ENCODE measurements at regions not wholly inside any gene's neighbourhood (a gene's known extent, or its start where the extent isn't known, plus 50 kb on each side); places are given as distances from the start of the nearest gene placed in this dataset.
"Not testable (repeated sequence)": the region's sequence is repeated elsewhere in the genome, so short reads cannot be mapped to it uniquely, and the experiment has no call there.

- peaks cover 37% of the 10 kb centered on the region for H3K9me3 Mint-ChIP-seq
- H3K27ac Mint-ChIP-seq (ENCODE audit: low read depth), result no peak overlapping the region
- H3K27me3 Mint-ChIP-seq, result no peaks in the 10 kb centered on the region
- H3K4me3 Mint-ChIP-seq, result no peak overlapping the region
- no peak for DNase-seq (ENCODE audit: low spot score in 2 of 2)
- ATAC-seq (replicated peaks; ENCODE audit: extremely low read depth, poor library complexity, severe bottlenecking), result no peak
- H3K36me3 Mint-ChIP-seq (ENCODE audit: insufficient read depth), result no peaks in the 10 kb centered on the region
- H3K4me1 Mint-ChIP-seq, result no peaks in the 10 kb centered on the region
Observed at GRCh38 chr13:81872581-81872980, 1531.7 kb upstream of the SPRY2 start.

GRCh38 chr13:81871751-81872325 lies 1530.9 kb upstream of the SPRY2 start:
- not testable (repeated sequence) for DNase-seq (ENCODE audit: low spot score in 2 of 2); ATAC-seq (replicated peaks; ENCODE audit: extremely low read depth, poor library complexity, severe bottlenecking); H3K36me3 Mint-ChIP-seq (ENCODE audit: insufficient read depth); H3K27me3 Mint-ChIP-seq; H3K4me1 Mint-ChIP-seq; H3K4me3 Mint-ChIP-seq; H3K27ac Mint-ChIP-seq (ENCODE audit: low read depth)
- H3K9me3 Mint-ChIP-seq, result peaks cover 43% of the 10 kb centered on the region

GRCh38 chr13:81848291-81848690 lies 1507.4 kb upstream of the SPRY2 start:
- Mint-ChIP-seq H3K36me3 (ENCODE audit: insufficient read depth) (no peaks in the 10 kb centered on the region), H3K9me3 (peaks cover 11% of the 10 kb centered on the region), H3K4me1 (no peaks in the 10 kb centered on the region), H3K4me3 (no peak overlapping the region), H3K27me3 (no peaks in the 10 kb centered on the region), H3K27ac (ENCODE audit: low read depth) (no peak overlapping the region)
- no peak for ATAC-seq (replicated peaks; ENCODE audit: extremely low read depth, poor library complexity, severe bottlenecking)
- DNase-seq (ENCODE audit: low spot score in 2 of 2), result no peak

GRCh38 chr13:81846771-81847170 lies 1505.8 kb upstream of the SPRY2 start:
- Mint-ChIP-seq H3K27ac (ENCODE audit: low read depth) (no peak overlapping the region), H3K27me3 (no peaks in the 10 kb centered on the region), H3K4me3 (no peak overlapping the region), H3K9me3 (peaks cover 17% of the 10 kb centered on the region), H3K36me3 (ENCODE audit: insufficient read depth) (peaks cover 2% of the 10 kb centered on the region), H3K4me1 (no peaks in the 10 kb centered on the region)
- ATAC-seq (replicated peaks; ENCODE audit: extremely low read depth, poor library complexity, severe bottlenecking), result no peak
- DNase-seq (ENCODE audit: low spot score in 2 of 2), result no peak

- no peaks in the 10 kb centered on the region for H3K4me1 Mint-ChIP-seq
- peaks cover 14% of the 10 kb centered on the region for H3K9me3 Mint-ChIP-seq
- H3K27me3 Mint-ChIP-seq, result no peaks in the 10 kb centered on the region
- no peak for DNase-seq (ENCODE audit: low spot score in 2 of 2)
- no peak overlapping the region for H3K27ac Mint-ChIP-seq (ENCODE audit: low read depth)
- no peak overlapping the region for H3K4me3 Mint-ChIP-seq
- no peak for ATAC-seq (replicated peaks; ENCODE audit: extremely low read depth, poor library complexity, severe bottlenecking)
- H3K36me3 Mint-ChIP-seq (ENCODE audit: insufficient read depth), result no peaks in the 10 kb centered on the region
Observed at GRCh38 chr13:81821259-81821658, 1480.3 kb upstream of the SPRY2 start.

- ATAC-seq (replicated peaks; ENCODE audit: extremely low read depth, poor library complexity, severe bottlenecking) (no peak), DNase-seq (ENCODE audit: low spot score in 2 of 2) (no peak)
- no peaks in the 10 kb centered on the region for H3K36me3 Mint-ChIP-seq (ENCODE audit: insufficient read depth)
- no peaks in the 10 kb centered on the region for H3K27me3 Mint-ChIP-seq
- no peak overlapping the region for H3K27ac Mint-ChIP-seq (ENCODE audit: low read depth)
- no peak overlapping the region for H3K4me3 Mint-ChIP-seq
- H3K9me3 Mint-ChIP-seq, result peaks cover 26% of the 10 kb centered on the region
- H3K4me1 Mint-ChIP-seq, result no peaks in the 10 kb centered on the region
Observed at GRCh38 chr13:81800433-81800832, 1459.5 kb upstream of the SPRY2 start.

GRCh38 chr13:81795710-81796109 lies 1454.8 kb upstream of the SPRY2 start:
- Mint-ChIP-seq H3K4me3 (no peak overlapping the region), H3K4me1 (no peaks in the 10 kb centered on the region), H3K9me3 (peaks cover 26% of the 10 kb centered on the region), H3K36me3 (ENCODE audit: insufficient read depth) (no peaks in the 10 kb centered on the region), H3K27me3 (no peaks in the 10 kb centered on the region), H3K27ac (ENCODE audit: low read depth) (no peak overlapping the region)
- DNase-seq (ENCODE audit: low spot score in 2 of 2) (no peak), ATAC-seq (replicated peaks; ENCODE audit: extremely low read depth, poor library complexity, severe bottlenecking) (no peak)

GRCh38 chr13:81791641-81792040 lies 1450.7 kb upstream of the SPRY2 start:
- Mint-ChIP-seq H3K4me3 (no peak overlapping the region), H3K27ac (ENCODE audit: low read depth) (no peak overlapping the region), H3K27me3 (no peaks in the 10 kb centered on the region), H3K4me1 (no peaks in the 10 kb centered on the region), H3K9me3 (peaks cover 5% of the 10 kb centered on the region), H3K36me3 (ENCODE audit: insufficient read depth) (no peaks in the 10 kb centered on the region)
- ATAC-seq (replicated peaks; ENCODE audit: extremely low read depth, poor library complexity, severe bottlenecking), result no peak
- DNase-seq (ENCODE audit: low spot score in 2 of 2), result no peak

- ATAC-seq (replicated peaks; ENCODE audit: extremely low read depth, poor library complexity, severe bottlenecking), result no peak
- no peaks in the 10 kb centered on the region for H3K4me1 Mint-ChIP-seq
Observed at GRCh38 chr13:81781471-81781870, 1440.5 kb upstream of the SPRY2 start.

GRCh38 chr13:81779876-81780275 lies 1439.0 kb upstream of the SPRY2 start:
- Mint-ChIP-seq H3K27me3 (no peaks in the 10 kb centered on the region), H3K36me3 (ENCODE audit: insufficient read depth) (no peaks in the 10 kb centered on the region), H3K27ac (ENCODE audit: low read depth) (no peak overlapping the region), H3K4me3 (no peak overlapping the region), H3K9me3 (peaks cover 13% of the 10 kb centered on the region), H3K4me1 (no peaks in the 10 kb centered on the region)
- DNase-seq (ENCODE audit: low spot score in 2 of 2) (no peak), ATAC-seq (replicated peaks; ENCODE audit: extremely low read depth, poor library complexity, severe bottlenecking) (no peak)

More at GRCh38 chr13:81781471-81781870, 1440.5 kb upstream of the SPRY2 start:
- Mint-ChIP-seq H3K27ac (ENCODE audit: low read depth) (no peak overlapping the region), H3K36me3 (ENCODE audit: insufficient read depth) (no peaks in the 10 kb centered on the region), H3K4me3 (no peak overlapping the region), H3K9me3 (peaks cover 13% of the 10 kb centered on the region), H3K27me3 (no peaks in the 10 kb centered on the region)
- no peak for DNase-seq (ENCODE audit: low spot score in 2 of 2)

GRCh38 chr13:81778350-81778749 lies 1437.4 kb upstream of the SPRY2 start:
- ATAC-seq (replicated peaks; ENCODE audit: extremely low read depth, poor library complexity, severe bottlenecking) (no peak), DNase-seq (ENCODE audit: low spot score in 2 of 2) (no peak)
- H3K4me3 Mint-ChIP-seq, result no peak overlapping the region
- no peaks in the 10 kb centered on the region for H3K27me3 Mint-ChIP-seq
- H3K27ac Mint-ChIP-seq (ENCODE audit: low read depth), result no peak overlapping the region
- peaks cover 13% of the 10 kb centered on the region for H3K9me3 Mint-ChIP-seq
- no peaks in the 10 kb centered on the region for H3K36me3 Mint-ChIP-seq (ENCODE audit: insufficient read depth)
- no peaks in the 10 kb centered on the region for H3K4me1 Mint-ChIP-seq

GRCh38 chr13:81773263-81773662 lies 1432.3 kb upstream of the SPRY2 start:
- Mint-ChIP-seq H3K36me3 (ENCODE audit: insufficient read depth) (no peaks in the 10 kb centered on the region), H3K4me3 (no peak overlapping the region), H3K27ac (ENCODE audit: low read depth) (no peak overlapping the region), H3K27me3 (no peaks in the 10 kb centered on the region), H3K4me1 (no peaks in the 10 kb centered on the region), H3K9me3 (peaks cover 4% of the 10 kb centered on the region)
- ATAC-seq (replicated peaks; ENCODE audit: extremely low read depth, poor library complexity, severe bottlenecking) (no peak), DNase-seq (ENCODE audit: low spot score in 2 of 2) (no peak)

GRCh38 chr13:81771951-81772350 lies 1431.0 kb upstream of the SPRY2 start:
- DNase-seq (ENCODE audit: low spot score in 2 of 2), result no peak
- H3K27me3 Mint-ChIP-seq, result no peaks in the 10 kb centered on the region
- H3K4me3 Mint-ChIP-seq, result no peak overlapping the region
- no peaks in the 10 kb centered on the region for H3K9me3 Mint-ChIP-seq
- no peaks in the 10 kb centered on the region for H3K36me3 Mint-ChIP-seq (ENCODE audit: insufficient read depth)
- H3K27ac Mint-ChIP-seq (ENCODE audit: low read depth), result no peak overlapping the region
- no peaks in the 10 kb centered on the region for H3K4me1 Mint-ChIP-seq
- no peak for ATAC-seq (replicated peaks; ENCODE audit: extremely low read depth, poor library complexity, severe bottlenecking)
